GM13977 (cell line): ENCODE measurements at regions not wholly inside any gene's neighbourhood (a gene's known extent, or its start where the extent isn't known, plus 50 kb on each side); places are given as distances from the start of the nearest gene placed in this dataset.

Experiments
- DNase-seq: peaks from one replicate; pipeline ENCODE4 v3.0.0; 2012; ENCODE audit warnings: low spot score
- CTCF ChIP-seq: IDR thresholded peaks from 2 replicates; pipeline ENCODE4 v1.5.1; 2012; ENCODE audit warnings: mild to moderate bottlenecking, control low read depth; ENCODE audit not compliant: insufficient read depth; ENCODE audit errors: extremely low read depth, missing control alignments
- in situ Hi-C: fragments of 300-500 bp; cut with MboI; formaldehyde crosslinking; loops from one replicate; pipeline ENCODE4 v1.12.0; 2022; ENCODE audit warnings: low sequenced_read_pairs, low pct_unique_long_range_greater_than_20kb, mixed read lengths, inconsistent platforms; ENCODE audit not compliant: unreplicated experiment

GRCh38 chr1:115140442-115141144 lies 51.3 kb upstream of the TSPAN2 start:
- DNase-seq = no peak
- TF ChIP-seq CTCF = no peak
- in situ Hi-C loops = no loop called here

- no peak for TF ChIP-seq CTCF
Observed at GRCh38 chr1:115139381-115139780, 50.1 kb upstream of the TSPAN2 start.

More at GRCh38 chr1:115139381-115139780, 50.1 kb upstream of the TSPAN2 start:
- DNase-seq = no peak
- in situ Hi-C loops = loop anchor here (10.0 kb wide), 2 partner anchors 325 to 455 kb away; no protein-coding TSS in a partner anchor
